ENCODE measurements at regions not wholly inside any gene's neighbourhood (a gene's known extent, or its start where the extent isn't known, plus 50 kb on each side); places are given as distances from the start of the nearest gene placed in this dataset.
"Not testable (repeated sequence)": the region's sequence is repeated elsewhere in the genome, so short reads cannot be mapped to it uniquely, and the experiment has no call there.

- DNase-seq, result no peak
Measured at GRCh38 chr3:177481329-177481728, 284.0 kb upstream of the TBL1XR1 start.

GRCh38 chr3:177482048-177482691, 284.9 kb upstream of the TBL1XR1 start:
- no peak for DNase-seq

- DNase-seq, result no peak
Measured at GRCh38 chr3:177483182-177483967, 286.1 kb upstream of the TBL1XR1 start.

- no peak for DNase-seq
Measured at GRCh38 chr3:177484206-177484605, 286.9 kb upstream of the TBL1XR1 start.

GRCh38 chr3:177484926-177485325, 287.6 kb upstream of the TBL1XR1 start:
- DNase-seq, result no peak

GRCh38 chr3:177487635-177488186, 290.4 kb upstream of the TBL1XR1 start:
- DNase-seq, result no peak

- no peak for DNase-seq
Measured at GRCh38 chr3:177488740-177489139, 291.5 kb upstream of the TBL1XR1 start.

GRCh38 chr3:177490626-177491025, 293.3 kb upstream of the TBL1XR1 start:
- peak; percentile 70 to 79 for DNase-seq

GRCh38 chr3:177491296-177492032, 294.2 kb upstream of the TBL1XR1 start:
- peak; percentile 67 to 87 for DNase-seq

GRCh38 chr3:177493091-177493490, 295.8 kb upstream of the TBL1XR1 start:
- no peak for DNase-seq

GRCh38 chr3:177494216-177494615, 296.9 kb upstream of the TBL1XR1 start:
- no peak for DNase-seq

GRCh38 chr3:177495566-177495965, 298.3 kb upstream of the TBL1XR1 start:
- no peak for DNase-seq

- no peak for DNase-seq
Measured at GRCh38 chr3:177498037-177498857, 301.0 kb upstream of the TBL1XR1 start.

- not testable (repeated sequence) for DNase-seq
Measured at GRCh38 chr3:177499039-177499438, 301.8 kb upstream of the TBL1XR1 start.

GRCh38 chr3:177499779-177500423, 302.6 kb upstream of the TBL1XR1 start:
- no peak for DNase-seq

GRCh38 chr3:177510693-177511216, 313.5 kb upstream of the TBL1XR1 start:
- DNase-seq, result no peak

GRCh38 chr3:177512945-177513814, 315.9 kb upstream of the TBL1XR1 start:
- DNase-seq, result no peak

GRCh38 chr3:177513815-177514610, 316.7 kb upstream of the TBL1XR1 start:
- DNase-seq, result no peak

GRCh38 chr3:177514611-177515499, 317.6 kb upstream of the TBL1XR1 start:
- DNase-seq, result no peak

Measured in hippocampal formation (tissue), 2 donors.